ENCODE measurements at regions not wholly inside any gene's neighbourhood (a gene's known extent, or its start where the extent isn't known, plus 50 kb on each side); places are given as distances from the start of the nearest gene placed in this dataset.

DNA sequence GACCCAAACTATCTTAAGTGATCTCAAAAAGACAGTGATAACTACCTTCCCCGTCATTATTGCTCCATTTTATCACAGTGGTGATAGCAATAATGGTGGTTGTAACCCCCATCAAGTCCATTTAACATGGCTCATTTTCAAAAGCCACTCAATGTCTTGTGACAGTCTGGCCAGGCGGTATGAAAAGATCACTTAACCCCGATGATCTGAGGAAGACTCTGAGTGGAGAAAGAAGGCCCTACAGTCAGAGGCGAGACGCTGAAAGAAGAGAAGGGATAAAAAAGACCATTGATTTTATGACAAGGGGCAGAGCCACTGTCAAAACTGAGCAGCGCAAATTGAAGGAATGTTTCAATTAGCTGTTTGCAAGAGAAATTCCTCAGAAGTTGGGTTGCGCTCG, 417.2 kb upstream of the PBX1 start:
- H3K4me3 ChIP-seq: no peak overlapping the region

DNA sequence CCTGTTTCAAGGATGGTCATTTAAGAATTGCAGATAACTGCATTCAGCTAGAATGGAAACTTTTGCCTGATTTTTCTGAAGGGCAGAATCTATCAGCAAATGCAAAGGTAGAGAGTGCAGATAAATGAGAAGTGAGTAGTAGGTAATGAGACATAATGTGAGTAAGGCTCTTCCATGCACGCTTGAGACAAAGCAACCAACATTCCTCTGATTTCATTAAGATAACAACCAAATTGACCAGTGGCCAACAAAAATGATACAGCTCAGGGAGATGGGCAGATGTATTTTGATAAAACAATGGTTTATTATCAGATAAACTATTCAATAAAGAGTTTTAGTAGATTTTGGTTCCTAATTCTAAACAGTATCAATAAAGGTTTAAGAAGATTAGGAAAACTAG, 404.4 kb upstream of the PBX1 start:
- no peak for DNase-seq
- Histone ChIP-seq H3K36me3 (no peaks in the 10 kb centered on the region), H3K9me3 (no peaks in the 10 kb centered on the region), H3K4me3 (no peak overlapping the region), H3K27ac (no peak overlapping the region), H3K27me3 (no peaks in the 10 kb centered on the region), H3K4me1 (ENCODE audit: insufficient read depth) (no peaks in the 10 kb centered on the region)
- TF ChIP-seq POLR2A (IDR thresholded peaks at IDR 0.05) (no peak), EP300 (IDR thresholded peaks at IDR 0.05) (no peak)
- TF ChIP-seq, protein P1, sequence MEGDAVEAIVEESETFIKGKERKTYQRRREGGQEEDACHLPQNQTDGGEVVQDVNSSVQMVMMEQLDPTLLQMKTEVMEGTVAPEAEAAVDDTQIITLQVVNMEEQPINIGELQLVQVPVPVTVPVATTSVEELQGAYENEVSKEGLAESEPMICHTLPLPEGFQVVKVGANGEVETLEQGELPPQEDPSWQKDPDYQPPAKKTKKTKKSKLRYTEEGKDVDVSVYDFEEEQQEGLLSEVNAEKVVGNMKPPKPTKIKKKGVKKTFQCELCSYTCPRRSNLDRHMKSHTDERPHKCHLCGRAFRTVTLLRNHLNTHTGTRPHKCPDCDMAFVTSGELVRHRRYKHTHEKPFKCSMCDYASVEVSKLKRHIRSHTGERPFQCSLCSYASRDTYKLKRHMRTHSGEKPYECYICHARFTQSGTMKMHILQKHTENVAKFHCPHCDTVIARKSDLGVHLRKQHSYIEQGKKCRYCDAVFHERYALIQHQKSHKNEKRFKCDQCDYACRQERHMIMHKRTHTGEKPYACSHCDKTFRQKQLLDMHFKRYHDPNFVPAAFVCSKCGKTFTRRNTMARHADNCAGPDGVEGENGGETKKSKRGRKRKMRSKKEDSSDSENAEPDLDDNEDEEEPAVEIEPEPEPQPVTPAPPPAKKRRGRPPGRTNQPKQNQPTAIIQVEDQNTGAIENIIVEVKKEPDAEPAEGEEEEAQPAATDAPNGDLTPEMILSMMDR (IDR thresholded peaks at IDR 0.05): no peak
- intact Hi-C loops (cut with DNase I): no loop called here
- 75 to 80% (median 78%) methylated on average over 1 of the region's 1 CpG for WGBS, 3 donors

More for the DNA sequence above, 417.2 kb upstream of the PBX1 start:
- H3K9me3 ChIP-seq: no peaks in the 10 kb centered on the region
- TF ChIP-seq, protein P1 (IDR thresholded peaks at IDR 0.05): no peak
- TF ChIP-seq EP300 (IDR thresholded peaks at IDR 0.05) (no peak), POLR2A (IDR thresholded peaks at IDR 0.05) (no peak)
- H3K27ac ChIP-seq: no peak overlapping the region
- DNase-seq: no peak
- intact Hi-C loops (cut with DNase I): no loop called here
- no peaks in the 10 kb centered on the region for H3K4me1 ChIP-seq (ENCODE audit: insufficient read depth)
- H3K36me3 ChIP-seq: no peaks in the 10 kb centered on the region
- 80 to 88% (median 81%) methylated on average over 8 of the region's 8 CpGs for WGBS, 3 donors
- H3K27me3 ChIP-seq: no peaks in the 10 kb centered on the region

DNA sequence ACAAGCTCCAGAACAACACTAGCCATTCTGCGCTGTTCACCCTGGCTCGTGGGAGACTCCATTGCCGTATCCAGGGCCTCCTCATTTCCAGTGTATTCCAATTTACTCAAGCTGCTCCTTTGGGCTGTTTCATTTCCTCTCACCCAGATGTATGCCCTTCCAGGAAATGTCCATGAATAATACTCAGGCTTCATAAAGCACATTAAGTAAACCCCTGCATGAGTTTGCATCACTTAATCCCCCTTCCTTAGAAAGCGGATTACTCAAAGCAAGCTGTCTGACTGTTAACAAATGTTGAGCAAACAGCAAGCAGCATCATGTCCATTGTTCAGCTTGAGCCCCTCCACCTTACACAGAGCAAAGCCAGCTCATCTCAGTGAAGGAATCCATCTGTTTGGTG, 403.6 kb upstream of the PBX1 start:
- Histone ChIP-seq H3K27ac (no peak overlapping the region), H3K4me3 (no peak overlapping the region), H3K9me3 (no peaks in the 10 kb centered on the region), H3K4me1 (ENCODE audit: insufficient read depth) (no peaks in the 10 kb centered on the region), H3K36me3 (no peaks in the 10 kb centered on the region), H3K27me3 (no peaks in the 10 kb centered on the region)
- TF ChIP-seq POLR2A (IDR thresholded peaks at IDR 0.05): no peak
- TF ChIP-seq EP300 (IDR thresholded peaks at IDR 0.05): no peak
- TF ChIP-seq, protein P1 (IDR thresholded peaks at IDR 0.05): no peak
- 59 to 61% (median 60%) methylated on average over 4 of the region's 4 CpGs for WGBS, 3 donors
- DNase-seq: no peak
- intact Hi-C loops (cut with DNase I): no loop called here

DNA sequence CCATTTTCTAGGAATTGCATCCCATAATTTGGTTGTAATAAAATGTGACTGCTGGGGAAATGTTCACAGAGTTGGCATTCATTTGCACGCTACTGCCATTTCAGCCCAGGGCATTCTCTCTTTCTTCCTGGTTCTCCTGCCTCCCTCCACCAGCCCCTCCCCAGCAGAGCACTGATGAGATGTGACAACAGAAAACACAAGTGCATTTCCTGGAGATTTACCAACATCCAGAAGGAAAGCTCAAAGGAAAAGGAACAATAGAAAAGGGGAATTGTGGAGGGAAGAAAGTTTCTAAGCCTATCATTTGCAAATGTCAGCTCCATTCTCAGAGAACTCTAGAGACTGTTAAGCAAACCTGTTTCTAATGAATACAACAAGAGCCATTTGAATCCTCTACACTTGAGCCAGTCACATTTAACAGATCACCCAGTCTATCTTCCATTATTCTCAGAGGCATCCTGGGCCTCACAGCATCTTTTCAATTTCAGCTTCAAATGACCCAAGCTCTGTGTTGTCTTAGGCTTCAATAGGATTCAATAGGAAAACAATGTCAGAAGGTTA, 395.6 kb upstream of the PBX1 start:
- Histone ChIP-seq H3K4me3 (no peak overlapping the region), H3K27ac (no peak overlapping the region), H3K4me1 (ENCODE audit: insufficient read depth) (no peaks in the 10 kb centered on the region), H3K36me3 (no peaks in the 10 kb centered on the region), H3K9me3 (no peaks in the 10 kb centered on the region), H3K27me3 (no peaks in the 10 kb centered on the region)
- DNase-seq: no peak
- TF ChIP-seq, protein P1 (IDR thresholded peaks at IDR 0.05): no peak
- TF ChIP-seq EP300 (IDR thresholded peaks at IDR 0.05): no peak
- no peak for TF ChIP-seq POLR2A (IDR thresholded peaks at IDR 0.05)
- WGBS, 3 donors: 93 to 96% (median 95%) methylated on average over 1 of the region's 1 CpG
- intact Hi-C loops (cut with DNase I): no loop called here
